Activated CD8-positive, alpha-beta memory T cell treated with anti-CD3 and anti-CD28 coated beads for 24 hours (primary cell): ENCODE measurements at regions not wholly inside any gene's neighbourhood (a gene's known extent, or its start where the extent isn't known, plus 50 kb on each side); places are given as distances from the start of the nearest gene placed in this dataset.
"Not testable (repeated sequence)": the region's sequence is repeated elsewhere in the genome, so short reads cannot be mapped to it uniquely, and the experiment has no call there.

Experiments
- DNase-seq: peaks from one replicate; pipeline ENCODE4 v3.0.0-alpha.2; 2020

GRCh38 chr6:159522877-159523547 lies 170.0 kb downstream of the SOD2 start:
- no peak for DNase-seq

- no peak for DNase-seq
Measured at GRCh38 chr6:159521962-159522361, 171.1 kb downstream of the SOD2 start.

GRCh38 chr6:159520002-159520401 lies 173.0 kb downstream of the SOD2 start:
- DNase-seq, result no peak

GRCh38 chr6:159515811-159516210 lies 177.2 kb downstream of the SOD2 start:
- not testable (repeated sequence) for DNase-seq

GRCh38 chr6:159513914-159514313 lies 179.1 kb downstream of the SOD2 start:
- no peak for DNase-seq

GRCh38 chr6:159513074-159513720 lies 179.8 kb downstream of the SOD2 start:
- DNase-seq, result no peak

GRCh38 chr6:159512571-159512970 lies 180.5 kb downstream of the SOD2 start:
- no peak for DNase-seq

GRCh38 chr6:159512104-159512503 lies 180.9 kb downstream of the SOD2 start:
- no peak for DNase-seq

GRCh38 chr6:159510141-159510540 lies 182.9 kb downstream of the SOD2 start:
- no peak for DNase-seq

- no peak for DNase-seq
Measured at GRCh38 chr6:159508931-159509330, 184.1 kb downstream of the SOD2 start.

GRCh38 chr6:159506048-159506447 lies 187.0 kb downstream of the SOD2 start:
- no peak for DNase-seq

GRCh38 chr6:159505140-159505922 lies 187.7 kb downstream of the SOD2 start:
- DNase-seq, result no peak

- DNase-seq, result no peak
Measured at GRCh38 chr6:159501558-159501957, 191.5 kb downstream of the SOD2 start.

GRCh38 chr6:159499034-159499433 lies 194.0 kb downstream of the SOD2 start:
- no peak for DNase-seq

- no peak for DNase-seq
Measured at GRCh38 chr6:159494586-159494972, 198.5 kb downstream of the SOD2 start.

- DNase-seq, result no peak
Measured at GRCh38 chr6:159493898-159494585, 199.0 kb downstream of the SOD2 start.

- no peak for DNase-seq
Measured at GRCh38 chr6:159493231-159493897, 199.7 kb downstream of the SOD2 start.

- no peak for DNase-seq
Measured at GRCh38 chr6:159490298-159490937, 202.6 kb downstream of the SOD2 start.

- DNase-seq, result no peak
Measured at GRCh38 chr6:159487636-159488035, 205.4 kb downstream of the SOD2 start.

GRCh38 chr6:159483259-159483658 lies 209.8 kb downstream of the SOD2 start:
- no peak for DNase-seq

GRCh38 chr6:159481897-159482296 lies 211.1 kb downstream of the SOD2 start:
- no peak for DNase-seq

GRCh38 chr6:159480471-159480870 lies 212.6 kb downstream of the SOD2 start:
- DNase-seq, result no peak
